ENCODE measurements at regions not wholly inside any gene's neighbourhood (a gene's known extent, or its start where the extent isn't known, plus 50 kb on each side); places are given as distances from the start of the nearest gene placed in this dataset.

- no peak overlapping the region for H2BK5ac ChIP-seq (ENCODE audit: low read depth, low read length)
- TF ChIP-seq EGR1 (IDR thresholded peaks at IDR 0.05; ENCODE audit: borderline replicate concordance, low read depth, low read length) (no peak), KDM5A (IDR thresholded peaks at IDR 0.05; ENCODE audit: low read length) (no peak), ASH2L (IDR thresholded peaks at IDR 0.05; ENCODE audit: low read length) (no peak), SAP30 (IDR thresholded peaks at IDR 0.05; ENCODE audit: insufficient read depth, insufficient replicate concordance, low read length) (no peak), CHD2 (IDR thresholded peaks at IDR 0.05; ENCODE audit: low read length) (no peak), TBP (IDR thresholded peaks at IDR 0.05; ENCODE audit: low read depth, low read length) (no peak), KDM1A (IDR thresholded peaks at IDR 0.05; ENCODE audit: borderline replicate concordance, low read length) (no peak), SP4 (IDR thresholded peaks at IDR 0.05; ENCODE audit: low read length) (no peak), POLR2A (IDR thresholded peaks at IDR 0.05; ENCODE audit: control extremely low read depth in 1 of 2, low read depth in 2 of 2, low read length in 2 of 2) (no peak), ATF2 (IDR thresholded peaks at IDR 0.05; ENCODE audit: low read length) (no peak), SIN3A (conservative IDR thresholded peaks at IDR 0.05 in 1 of 2, IDR thresholded peaks at IDR 0.05 in 1 of 2; ENCODE audit: low read depth in 1 of 2, low read length in 2 of 2) (no peak), SUZ12 (IDR thresholded peaks at IDR 0.05; ENCODE audit: low read length) (no peak), PHF8 (conservative IDR thresholded peaks at IDR 0.05; ENCODE audit: low read depth, low read length) (no peak), BRCA1 (IDR thresholded peaks at IDR 0.05; ENCODE audit: low read depth, low read length) (no peak), RFX5 (IDR thresholded peaks at IDR 0.05; ENCODE audit: borderline replicate concordance, low read depth, low read length) (no peak)
- H3K9ac ChIP-seq (replicated peaks in 1 of 4; ENCODE audit: extremely low read depth in 1 of 4, low read depth in 3 of 4, low read length in 3 of 4), result no peak overlapping the region
- POLR2A ChIA-PET (ENCODE audit: partially characterized antibody), result no interaction called here
- H4K8ac ChIP-seq (ENCODE audit: extremely low read depth, insufficient read depth, low read length), result no peak overlapping the region
- no peak overlapping the region for H2BK15ac ChIP-seq (ENCODE audit: low read length)
- H3K14ac ChIP-seq (ENCODE audit: insufficient read length), result no peak overlapping the region
- H3K79me2 ChIP-seq (ENCODE audit: control insufficient read depth in 1 of 2, insufficient read depth in 2 of 2, low read length in 2 of 2), result no peaks in the 10 kb centered on the region
- WGBS, 2 experiments (ENCODE audit: extremely low coverage in 1 of 2, insufficient coverage in 1 of 2, insufficient read length in 1 of 2, insufficient replicate concordance in 2 of 2, low coverage in 1 of 2, low lambda C conversion rate in 2 of 2, missing lambda C conversion rate in 1 of 2), result 92% methylated on average over 3 of the region's 3 CpGs; no CpG with 5 or more reads in 1 of the 2 experiments
- no peak overlapping the region for H3K18ac ChIP-seq (ENCODE audit: extremely low read depth, low read length)
- H4K91ac ChIP-seq (replicated peaks; ENCODE audit: insufficient read length, low read length), result no peak overlapping the region
- H2BK12ac ChIP-seq (ENCODE audit: low read depth, low read length), result no peak overlapping the region
- no peaks in the 10 kb centered on the region for H4K20me1 ChIP-seq (replicated peaks in 1 of 2; ENCODE audit: control insufficient read depth in 1 of 2, insufficient read depth in 2 of 2, low read length in 2 of 2)
- H3K36me3 ChIP-seq (ENCODE audit: control insufficient read depth in 2 of 4, insufficient read depth in 4 of 4, low read length in 3 of 4), result no peaks in the 10 kb centered on the region; a peak in 1 of 8 replicates
- FAIRE-seq (no peak), DNase-seq (ENCODE audit: low read depth in 1 of 2, low spot score in 2 of 2) (no peak)
- H3K4me2 ChIP-seq (ENCODE audit: insufficient read depth in 1 of 2, low read depth in 2 of 2, low read length in 2 of 2), result no peak overlapping the region
- H3K4ac ChIP-seq (replicated peaks; ENCODE audit: insufficient read length, low read depth, low read length), result no peak overlapping the region
- H2BK120ac ChIP-seq (replicated peaks; ENCODE audit: low read depth, low read length), result no peak overlapping the region
- H3K23ac ChIP-seq (ENCODE audit: insufficient read length), result no peak overlapping the region
- CTCF ChIA-PET (ENCODE audit: partially characterized antibody), result no interaction called here
- no peak overlapping the region for H2AFZ ChIP-seq (ENCODE audit: low read length)
- no peaks in the 10 kb centered on the region for H3K79me1 ChIP-seq (ENCODE audit: low read depth, low read length)
- H3K9me3 ChIP-seq (ENCODE audit: insufficient read depth in 2 of 2, low read depth in 1 of 2, low read length in 1 of 2), result peaks cover 4 to 10% of the 10 kb centered on the region in 2 experiments
- no peak overlapping the region for H4K5ac ChIP-seq (ENCODE audit: insufficient read length, low read depth, low read length)
- H3K4me1 ChIP-seq (replicated peaks in 1 of 4; ENCODE audit: control insufficient read depth in 3 of 4, insufficient read depth in 4 of 4, low read length in 3 of 4), result no peaks in the 10 kb centered on the region
- no peak overlapping the region for H2AK5ac ChIP-seq (ENCODE audit: low read depth, low read length)
- H3K4me3 ChIP-seq (ENCODE audit: extremely low read depth in 1 of 4, insufficient read depth in 2 of 4, low read depth in 3 of 4, low read length in 4 of 4), result no peak overlapping the region
- no peaks in the 10 kb centered on the region for H3K27me3 ChIP-seq (replicated peaks in 1 of 4; ENCODE audit: control insufficient read depth in 3 of 4, extremely low read depth in 1 of 4, insufficient read depth in 3 of 4, low read length in 3 of 4)
- H3K27ac ChIP-seq (ENCODE audit: low read depth, low read length), result no peak overlapping the region
- no peak overlapping the region for H2BK20ac ChIP-seq (ENCODE audit: low read length)
- no peak overlapping the region for H3K56ac ChIP-seq (replicated peaks; ENCODE audit: insufficient read length, low read depth, low read length)
- no peaks in the 10 kb centered on the region for H3K23me2 ChIP-seq (ENCODE audit: low read depth, low read length)
Observed at GRCh38 chr18:67305466-67305865, 211.1 kb downstream of the DSEL start.

Data from H1 (cell line).